Stimulated activated effector memory CD8-positive, alpha-beta T cell treated with anti-CD3 and anti-CD28 coated beads, Interleukin-12 subunit alpha, Interleukin-12 subunit beta, amount 100 ng/mL, for 72 hours (primary cell): ENCODE measurements at regions not wholly inside any gene's neighbourhood (a gene's known extent, or its start where the extent isn't known, plus 50 kb on each side); places are given as distances from the start of the nearest gene placed in this dataset.
"Not testable (repeated sequence)": the region's sequence is repeated elsewhere in the genome, so short reads cannot be mapped to it uniquely, and the experiment has no call there.

Experiments used
- ATAC-seq: fragments of 150-1000 bp; cut with Tn5 transposase; 2 replicates; pipeline ENCODE4 v1.10.0; 2021
- DNase-seq, 2 donors: peaks; one replicate each; pipeline ENCODE4 v3.0.0; 2021 to 2022; ENCODE audit warnings: low spot score in 2 of 2
- H3K27ac Mint-ChIP-seq: one replicate; pipeline ENCODE4 v1.8.0; 2022; ENCODE audit warnings: mild to moderate bottlenecking, mixed read lengths
- H3K36me3 Mint-ChIP-seq: one replicate; pipeline ENCODE4 v1.8.0; 2022; ENCODE audit warnings: mild to moderate bottlenecking, mixed read lengths
- H3K4me1 Mint-ChIP-seq: one replicate; pipeline ENCODE4 v1.8.0; 2022; ENCODE audit warnings: mixed read lengths
- H3K4me3 Mint-ChIP-seq: one replicate; pipeline ENCODE4 v1.8.0; 2022; ENCODE audit warnings: mild to moderate bottlenecking, mixed read lengths
- H3K9me3 Mint-ChIP-seq: one replicate; pipeline ENCODE4 v1.8.0; 2022; ENCODE audit warnings: mixed read lengths

GRCh38 chr6:144615870-144616269 lies 330.7 kb downstream of the UTRN start:
- Mint-ChIP-seq H3K4me3 (no peak overlapping the region), H3K27ac (no peak overlapping the region), H3K9me3 (no peaks in the 10 kb centered on the region), H3K36me3 (peaks cover 6% of the 10 kb centered on the region), H3K4me1 (peaks cover 30% of the 10 kb centered on the region)
- no peak for DNase-seq
- no peak for ATAC-seq

DNA sequence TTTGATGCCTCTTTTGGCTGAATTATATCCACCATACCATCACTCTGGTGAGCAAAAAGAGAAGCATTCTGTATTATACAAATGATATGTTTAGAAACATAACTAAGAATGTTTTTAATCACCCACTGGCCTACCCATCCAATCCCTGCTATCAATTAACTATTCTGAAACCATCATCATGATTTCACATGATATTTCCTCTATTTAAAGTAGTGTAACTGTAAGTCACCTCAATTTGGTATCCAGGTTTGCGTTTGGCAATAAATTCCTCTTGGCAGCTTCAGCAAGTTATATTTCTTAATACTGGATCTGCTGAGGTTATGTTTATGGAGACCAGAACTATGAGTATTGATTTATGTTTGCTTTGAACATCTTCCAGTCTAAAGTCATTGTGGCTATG lies 332.1 kb downstream of the UTRN start:
- H3K4me3 Mint-ChIP-seq: no peak overlapping the region

DNA sequence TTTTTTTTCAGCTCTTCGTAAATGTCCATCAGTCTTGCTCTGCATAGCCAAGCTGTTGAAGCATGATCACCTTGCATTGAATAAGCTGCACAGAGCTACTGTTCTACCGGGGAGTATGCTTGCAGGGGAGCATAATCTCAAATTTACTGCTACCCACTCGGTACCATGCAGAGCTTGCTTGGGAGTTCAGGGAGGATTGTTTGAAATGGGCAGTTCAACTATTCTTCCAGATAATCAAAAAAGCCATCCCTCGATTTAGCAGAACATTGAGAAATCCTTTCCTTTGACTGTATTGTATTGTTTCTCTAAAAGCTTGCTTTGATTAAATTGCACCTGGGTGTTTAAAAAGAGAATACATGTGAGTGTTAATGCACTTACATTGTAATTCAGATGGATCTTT lies 332.6 kb downstream of the UTRN start:
- no peaks in the 10 kb centered on the region for H3K9me3 Mint-ChIP-seq
- peaks cover 6% of the 10 kb centered on the region for H3K36me3 Mint-ChIP-seq
- no peak overlapping the region for H3K4me3 Mint-ChIP-seq
- DNase-seq (no peak), ATAC-seq (no peak)
- peaks cover 30% of the 10 kb centered on the region for H3K4me1 Mint-ChIP-seq
- no peak overlapping the region for H3K27ac Mint-ChIP-seq

More for the DNA sequence above, 332.1 kb downstream of the UTRN start:
- H3K4me1 Mint-ChIP-seq: peaks cover 30% of the 10 kb centered on the region
- DNase-seq (no peak), ATAC-seq (no peak)
- peaks cover 6% of the 10 kb centered on the region for H3K36me3 Mint-ChIP-seq
- no peaks in the 10 kb centered on the region for H3K9me3 Mint-ChIP-seq
- H3K27ac Mint-ChIP-seq: no peak overlapping the region

GRCh38 chr6:144619966-144620365 lies 334.8 kb downstream of the UTRN start:
- Mint-ChIP-seq H3K4me1 (peaks cover 30% of the 10 kb centered on the region), H3K9me3 (no peaks in the 10 kb centered on the region), H3K36me3 (no peaks in the 10 kb centered on the region), H3K27ac (no peak overlapping the region), H3K4me3 (no peak overlapping the region)
- ATAC-seq: no peak
- DNase-seq: no peak

- Mint-ChIP-seq H3K27ac (no peak overlapping the region), H3K4me1 (peaks cover 20% of the 10 kb centered on the region), H3K36me3 (no peaks in the 10 kb centered on the region), H3K4me3 (no peak overlapping the region), H3K9me3 (no peaks in the 10 kb centered on the region)
- no peak for DNase-seq
- ATAC-seq: no peak
These were observed 336.2 kb downstream of the UTRN start for GRCh38 chr6:144621332-144621731.

DNA sequence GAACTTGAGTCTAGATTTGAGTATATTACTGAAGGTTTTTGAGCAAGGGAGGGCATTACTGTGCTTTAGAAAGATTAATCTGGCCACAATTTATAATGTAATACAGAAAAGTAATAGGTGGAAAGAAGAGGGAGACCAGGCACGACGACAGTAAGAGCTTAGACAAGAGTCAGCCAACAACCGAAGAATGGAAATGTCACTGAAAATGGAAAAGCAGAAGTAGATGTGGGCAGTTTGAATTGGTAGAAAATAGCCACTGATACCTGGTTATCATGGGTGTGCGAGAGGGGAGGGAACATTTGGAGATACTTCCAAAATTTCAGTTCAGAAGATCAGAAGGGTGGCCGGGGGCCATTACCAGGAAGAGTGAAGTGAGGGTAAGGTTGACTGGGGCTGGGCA lies 339.1 kb downstream of the UTRN start:
- Mint-ChIP-seq H3K36me3 (no peaks in the 10 kb centered on the region), H3K9me3 (no peaks in the 10 kb centered on the region), H3K4me1 (peaks cover 34% of the 10 kb centered on the region), H3K4me3 (no peak overlapping the region), H3K27ac (no peak overlapping the region)
- DNase-seq: no peak
- ATAC-seq: no peak

GRCh38 chr6:144624716-144625115 lies 339.6 kb downstream of the UTRN start:
- Mint-ChIP-seq H3K4me3 (no peak overlapping the region), H3K27ac (no peak overlapping the region), H3K9me3 (no peaks in the 10 kb centered on the region), H3K36me3 (no peaks in the 10 kb centered on the region), H3K4me1 (peaks cover 36% of the 10 kb centered on the region)
- DNase-seq: no peak
- ATAC-seq: no peak

DNA sequence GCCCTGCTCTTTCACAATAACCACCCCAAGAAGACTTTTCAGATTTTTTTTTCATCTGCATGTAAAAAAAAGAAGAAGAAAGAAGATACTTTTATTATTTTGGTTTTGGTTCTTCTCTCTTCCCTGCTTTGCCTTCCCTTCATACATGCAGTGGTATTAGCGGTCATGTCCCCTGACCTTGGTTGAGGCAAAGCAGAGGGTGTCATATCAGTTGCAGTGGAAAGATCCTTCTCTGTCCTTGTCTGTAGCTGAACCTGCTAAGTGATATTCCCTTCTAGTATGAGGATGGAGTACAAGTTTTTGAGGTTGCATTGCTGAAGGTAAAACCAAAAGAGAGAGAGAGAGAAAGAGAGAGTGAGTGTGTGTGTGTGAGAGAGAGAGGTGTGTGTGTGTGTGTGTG lies 345.7 kb downstream of the UTRN start:
- peak overlapping the region; percentile 4 for H3K27ac Mint-ChIP-seq
- DNase-seq: no peak
- H3K36me3 Mint-ChIP-seq: no peaks in the 10 kb centered on the region
- H3K4me1 Mint-ChIP-seq: peaks cover 29% of the 10 kb centered on the region
- no peak for ATAC-seq
- no peak overlapping the region for H3K4me3 Mint-ChIP-seq
- no peaks in the 10 kb centered on the region for H3K9me3 Mint-ChIP-seq

- no peak for ATAC-seq
- Mint-ChIP-seq H3K4me3 (no peak overlapping the region), H3K4me1 (peaks cover 34% of the 10 kb centered on the region), H3K27ac (no peak overlapping the region), H3K36me3 (no peaks in the 10 kb centered on the region), H3K9me3 (no peaks in the 10 kb centered on the region)
- DNase-seq: no peak
These were observed 347.1 kb downstream of the UTRN start for GRCh38 chr6:144632266-144632665.

- Mint-ChIP-seq H3K4me3 (no peak overlapping the region), H3K27ac (no peak overlapping the region), H3K36me3 (no peaks in the 10 kb centered on the region), H3K4me1 (peaks cover 23% of the 10 kb centered on the region), H3K9me3 (no peaks in the 10 kb centered on the region)
- DNase-seq: no peak
- no peak for ATAC-seq
These were observed 348.8 kb downstream of the UTRN start for GRCh38 chr6:144633886-144634285.

DNA sequence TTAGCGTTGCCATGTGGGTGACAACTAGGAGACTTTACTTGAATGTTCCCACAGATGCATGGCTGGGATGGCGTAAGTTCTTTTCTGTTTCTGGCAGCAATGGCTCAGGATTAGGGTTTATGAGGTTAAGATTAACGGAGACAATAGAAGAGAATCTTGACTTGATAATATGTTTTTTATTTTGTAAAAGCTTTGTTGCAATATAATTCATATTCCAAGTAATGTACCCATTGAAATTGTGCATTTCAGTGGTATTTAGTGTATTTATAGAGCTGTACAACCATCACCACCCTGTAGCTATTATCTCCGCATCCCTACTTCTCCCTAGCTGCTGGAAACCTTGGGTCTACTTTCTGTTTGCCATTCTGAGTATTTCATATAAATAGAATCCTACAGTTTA lies 349.2 kb downstream of the UTRN start:
- Mint-ChIP-seq H3K27ac (no peak overlapping the region), H3K4me3 (no peak overlapping the region), H3K4me1 (peaks cover 22% of the 10 kb centered on the region), H3K9me3 (no peaks in the 10 kb centered on the region), H3K36me3 (no peaks in the 10 kb centered on the region)
- no peak for ATAC-seq
- no peak for DNase-seq

DNA sequence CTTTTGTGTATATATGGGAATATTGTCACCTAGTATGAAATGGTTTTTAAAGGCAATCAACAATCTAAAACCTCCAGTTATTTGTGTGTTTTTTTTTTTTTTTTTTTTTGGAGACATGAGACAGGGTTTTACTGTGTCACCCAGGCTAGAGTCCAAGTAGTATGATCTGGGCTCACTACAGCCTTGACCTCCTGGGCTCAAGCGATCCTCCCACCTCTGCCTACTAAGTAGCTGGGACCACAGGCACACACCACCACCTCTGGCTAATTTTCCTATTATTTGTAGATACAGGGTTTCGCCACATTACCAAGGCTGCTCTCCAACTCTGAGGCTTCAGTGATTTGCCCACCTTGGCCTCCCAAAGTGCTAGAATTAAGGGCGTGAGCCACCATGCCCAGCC lies 349.9 kb downstream of the UTRN start:
- Mint-ChIP-seq H3K27ac (no peak overlapping the region), H3K4me1 (peaks cover 24% of the 10 kb centered on the region)
- ATAC-seq: no peak

GRCh38 chr6:144636025-144636424 lies 350.9 kb downstream of the UTRN start:
- H3K4me1 Mint-ChIP-seq: peaks cover 21% of the 10 kb centered on the region
- H3K4me3 Mint-ChIP-seq, H3K9me3 Mint-ChIP-seq, H3K36me3 Mint-ChIP-seq, DNase-seq, H3K27ac Mint-ChIP-seq, ATAC-seq: not testable (repeated sequence)

More for the DNA sequence above, 349.9 kb downstream of the UTRN start:
- H3K4me3 Mint-ChIP-seq: no peak overlapping the region
- no peaks in the 10 kb centered on the region for H3K36me3 Mint-ChIP-seq
- H3K9me3 Mint-ChIP-seq: no peaks in the 10 kb centered on the region
- DNase-seq: no peak

- ATAC-seq: no peak
- DNase-seq: no peak
- H3K4me1 Mint-ChIP-seq: peaks cover 17% of the 10 kb centered on the region
- no peaks in the 10 kb centered on the region for H3K9me3 Mint-ChIP-seq
- H3K4me3 Mint-ChIP-seq: no peak overlapping the region
- no peak overlapping the region for H3K27ac Mint-ChIP-seq
- no peaks in the 10 kb centered on the region for H3K36me3 Mint-ChIP-seq
These were observed 352.4 kb downstream of the UTRN start for GRCh38 chr6:144637541-144637940.

DNA sequence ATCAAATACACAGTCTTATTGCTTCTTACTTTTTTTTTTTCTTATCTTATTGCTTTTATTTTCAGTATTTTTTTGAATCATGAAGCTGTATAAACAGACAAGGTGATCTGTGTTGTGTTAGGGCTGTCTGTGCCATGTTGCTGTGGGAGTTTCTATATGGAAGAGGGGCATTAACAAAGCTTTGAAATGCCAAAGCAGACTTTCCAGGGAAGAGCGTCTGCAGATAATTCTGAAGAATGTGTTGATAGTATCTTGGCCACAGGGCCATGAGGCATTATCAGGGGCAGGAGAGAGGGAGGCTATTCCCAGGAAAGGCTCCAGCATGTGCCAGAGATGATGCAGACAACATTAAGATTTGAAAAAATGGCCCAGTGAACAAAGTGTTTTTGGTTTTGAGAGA lies 354.5 kb downstream of the UTRN start:
- Mint-ChIP-seq H3K9me3 (no peaks in the 10 kb centered on the region), H3K4me3 (no peak overlapping the region), H3K36me3 (no peaks in the 10 kb centered on the region), H3K4me1 (peaks cover 17% of the 10 kb centered on the region), H3K27ac (no peak overlapping the region)
- no peak for DNase-seq
- ATAC-seq: no peak

DNA sequence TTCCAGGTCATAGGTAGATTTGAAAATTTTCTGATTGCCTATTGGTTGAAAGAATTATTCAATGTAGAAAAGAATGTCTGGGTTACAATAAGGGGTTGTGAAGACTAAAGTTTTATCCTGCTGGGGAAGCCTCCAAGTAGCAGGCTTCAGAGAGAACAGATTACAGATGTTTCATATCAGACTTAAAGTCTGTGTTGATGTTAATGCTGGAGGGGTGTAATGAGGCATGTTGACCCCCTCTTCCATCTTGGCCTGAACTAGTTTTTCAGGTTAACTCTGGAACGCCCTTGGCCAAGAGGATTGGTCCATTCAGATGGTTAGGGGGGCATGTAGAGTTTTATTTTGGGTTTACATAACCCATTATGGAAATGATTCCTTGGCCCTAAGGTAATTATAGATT lies 356.2 kb downstream of the UTRN start:
- no peak for DNase-seq
- H3K36me3 Mint-ChIP-seq: no peaks in the 10 kb centered on the region
- ATAC-seq: no peak
- no peak overlapping the region for H3K4me3 Mint-ChIP-seq
- no peaks in the 10 kb centered on the region for H3K9me3 Mint-ChIP-seq
- no peak overlapping the region for H3K27ac Mint-ChIP-seq
- peaks cover 23% of the 10 kb centered on the region for H3K4me1 Mint-ChIP-seq

DNA sequence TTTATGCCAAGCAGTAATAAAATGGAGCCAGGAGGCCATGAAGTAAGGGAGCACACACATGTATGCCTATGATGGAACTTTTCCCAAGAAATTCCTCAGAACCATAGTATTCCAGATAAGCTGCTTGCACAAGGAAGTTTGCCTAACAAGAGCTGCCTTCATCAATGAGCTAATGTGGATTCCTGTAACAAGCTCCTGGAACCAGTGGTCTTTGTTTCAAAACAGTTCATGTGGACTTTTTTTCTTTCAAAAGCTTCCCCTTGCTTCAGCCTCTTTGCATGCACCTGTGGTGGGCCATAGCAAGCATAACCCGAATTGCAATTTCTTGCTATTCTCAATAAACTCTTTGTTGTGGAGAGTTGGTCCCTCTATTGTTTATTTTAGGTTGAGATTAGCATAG lies 359.6 kb downstream of the UTRN start:
- DNase-seq (no peak), ATAC-seq (no peak)
- no peaks in the 10 kb centered on the region for H3K36me3 Mint-ChIP-seq
- H3K9me3 Mint-ChIP-seq: no peaks in the 10 kb centered on the region
- H3K27ac Mint-ChIP-seq: no peak overlapping the region
- H3K4me3 Mint-ChIP-seq: no peak overlapping the region
- H3K4me1 Mint-ChIP-seq: peaks cover 11% of the 10 kb centered on the region
